ENCODE measurements at regions not wholly inside any gene's neighbourhood (a gene's known extent, or its start where the extent isn't known, plus 50 kb on each side); places are given as distances from the start of the nearest gene placed in this dataset.

DNA sequence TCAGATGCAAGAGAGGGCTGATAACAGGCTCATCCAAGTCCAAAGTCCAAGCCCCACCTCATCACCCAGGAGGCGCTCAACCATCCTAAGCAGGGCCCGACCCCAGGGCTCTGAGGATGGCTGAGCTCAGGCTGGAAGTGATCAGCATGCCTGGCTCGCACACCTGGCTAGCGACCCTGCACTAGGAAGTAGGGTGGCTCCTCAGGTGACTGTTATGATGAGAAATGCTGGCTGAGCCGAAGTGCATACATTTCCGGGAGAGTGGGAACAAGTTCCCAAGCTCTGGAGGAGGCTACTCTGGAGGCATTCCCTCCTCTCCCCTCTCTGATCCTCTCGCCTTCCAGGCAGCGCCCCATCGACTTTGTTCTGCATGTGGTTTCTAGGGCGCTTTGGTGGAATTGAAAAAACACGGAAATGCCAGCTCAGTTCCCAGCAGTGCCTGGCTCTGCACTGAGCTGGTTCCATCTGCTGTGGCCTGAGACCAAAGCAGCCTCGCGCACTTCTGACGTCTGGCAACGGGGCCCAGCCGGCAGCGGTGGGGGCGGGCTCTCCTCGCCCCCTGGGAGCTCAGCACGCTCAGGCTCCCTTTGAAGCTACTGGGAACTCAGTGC is 130.3 kb downstream of the IRF8 start:
- no peak for ATAC-seq
- CTCF ChIA-PET: interaction anchor here (0.7 to 1.2 kb wide), 2 partner anchors 16 to 208 kb away, joined by 3 to 4 read pairs; no protein-coding TSS in a partner anchor
- no peaks in the 10 kb centered on the region for H3K36me3 Mint-ChIP-seq (ENCODE audit: low read depth)

DNA sequence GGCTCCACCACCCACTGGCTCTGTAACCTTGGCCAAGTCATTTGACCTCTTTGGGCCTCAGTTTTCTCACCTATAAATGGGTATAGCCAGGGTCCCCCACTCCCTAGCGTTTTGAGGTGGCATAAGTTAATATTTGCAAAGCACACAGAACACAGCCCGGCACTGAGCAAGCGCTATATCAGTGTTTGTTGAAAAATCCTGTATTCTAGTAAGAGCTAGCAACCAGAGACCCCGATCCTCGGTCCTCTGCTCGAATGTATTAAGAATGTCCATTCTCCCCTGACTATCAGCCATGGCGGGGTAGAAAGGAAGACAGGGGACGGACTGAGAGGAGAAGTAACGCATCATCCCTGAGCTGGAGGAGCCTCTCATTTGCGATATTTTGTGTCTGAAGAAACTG is 131.2 kb downstream of the IRF8 start:
- no peaks in the 10 kb centered on the region for H3K4me1 Mint-ChIP-seq
- CTCF ChIA-PET: no interaction called here
- intact Hi-C loops (cut with DNase I, micrococcal nuclease): no loop called here
- H3K4me3 Mint-ChIP-seq: no peak overlapping the region
- POLR2A ChIA-PET: no interaction called here
- H3K9me3 Mint-ChIP-seq (ENCODE audit: low read depth): peaks cover 3% of the 10 kb centered on the region
- H3K27me3 Mint-ChIP-seq: peaks cover 9% of the 10 kb centered on the region
- DNase-seq (no peak), ATAC-seq (no peak)
- no peak overlapping the region for H3K27ac Mint-ChIP-seq
- no peaks in the 10 kb centered on the region for H3K36me3 Mint-ChIP-seq (ENCODE audit: low read depth)

More for the DNA sequence above, 130.3 kb downstream of the IRF8 start:
- intact Hi-C loops (cut with DNase I, micrococcal nuclease): no loop called here
- Mint-ChIP-seq H3K27me3 (peaks cover 9% of the 10 kb centered on the region), H3K4me3 (no peak overlapping the region), H3K27ac (no peak overlapping the region), H3K4me1 (no peaks in the 10 kb centered on the region), H3K9me3 (ENCODE audit: low read depth) (peaks cover 6% of the 10 kb centered on the region)
- POLR2A ChIA-PET: no interaction called here
- no peak for DNase-seq

DNA sequence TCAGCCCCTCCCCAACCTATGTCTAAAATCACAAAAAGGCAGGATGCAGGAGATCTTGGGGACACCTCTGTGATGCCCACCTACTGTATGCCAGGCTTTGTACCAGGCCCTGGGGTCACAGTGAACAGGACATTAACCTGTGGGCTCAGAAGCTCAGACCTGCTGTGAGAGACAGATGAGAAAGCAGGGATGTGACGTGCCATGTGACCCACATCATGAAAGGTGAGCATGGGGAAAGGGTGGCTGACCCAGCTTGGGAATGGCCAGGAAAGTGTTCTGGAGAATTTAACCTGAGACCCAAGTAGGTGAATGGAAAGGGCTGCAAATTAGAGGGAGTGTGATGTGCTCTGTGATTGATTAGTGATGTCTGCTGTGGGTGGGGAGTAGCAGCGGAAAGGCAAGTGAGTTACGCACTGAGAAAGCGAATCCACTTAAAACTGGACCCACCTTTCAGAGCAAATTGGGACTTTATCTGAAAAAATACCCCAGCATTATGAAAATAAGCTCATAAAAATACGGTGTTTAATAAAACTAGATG is 132.2 kb downstream of the IRF8 start:
- POLR2A ChIA-PET: no interaction called here
- no peaks in the 10 kb centered on the region for H3K36me3 Mint-ChIP-seq (ENCODE audit: low read depth)

DNA sequence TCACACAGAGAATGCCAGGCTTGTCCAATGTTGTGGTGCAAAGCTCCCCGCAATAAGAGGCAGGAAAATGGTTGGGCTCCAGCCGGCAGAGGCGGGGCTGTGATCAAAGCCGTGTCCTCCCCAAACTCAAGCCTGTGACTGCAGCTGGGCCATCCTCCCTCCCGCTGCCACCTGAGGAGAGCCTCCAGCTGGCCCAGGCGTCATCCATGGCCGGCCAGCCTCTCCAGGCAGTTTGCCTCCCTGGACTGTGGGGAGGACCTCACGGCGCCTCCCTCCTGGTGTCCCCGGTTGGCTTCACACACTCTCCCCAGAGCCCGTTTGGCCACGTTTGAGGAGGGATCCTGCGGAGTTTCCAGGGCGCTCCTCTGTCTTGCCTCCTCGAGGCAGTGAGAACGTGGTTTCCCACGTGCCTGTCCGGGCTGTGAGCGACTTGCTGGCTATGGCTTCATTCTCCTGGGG is 134.1 kb downstream of the IRF8 start:
- Mint-ChIP-seq H3K4me3 (no peak overlapping the region), H3K27ac (no peak overlapping the region), H3K4me1 (no peaks in the 10 kb centered on the region), H3K9me3 (ENCODE audit: low read depth) (no peaks in the 10 kb centered on the region), H3K27me3 (peaks cover 7% of the 10 kb centered on the region), H3K36me3 (ENCODE audit: low read depth) (no peaks in the 10 kb centered on the region)
- ATAC-seq (no peak), DNase-seq (no peak)
- intact Hi-C loops (cut with DNase I, micrococcal nuclease): no loop called here
- ChIA-PET CTCF (interaction anchor here (1.0 to 1.6 kb wide), 2 partner anchors 10 to 212 kb away, joined by 3 to 6 read pairs; no protein-coding TSS in a partner anchor), POLR2A (no interaction called here)

More for the DNA sequence above, 132.2 kb downstream of the IRF8 start:
- CTCF ChIA-PET: interaction anchor here (0.6 to 1.3 kb wide), 3 partner anchors 8 to 486 kb away, joined by 3 read pairs; no protein-coding TSS in a partner anchor
- no peaks in the 10 kb centered on the region for H3K9me3 Mint-ChIP-seq (ENCODE audit: low read depth)
- H3K4me3 Mint-ChIP-seq: no peak overlapping the region
- ATAC-seq (no peak), DNase-seq (no peak)
- H3K27ac Mint-ChIP-seq: no peak overlapping the region
- peaks cover 9% of the 10 kb centered on the region for H3K27me3 Mint-ChIP-seq
- intact Hi-C loops (cut with DNase I, micrococcal nuclease): no loop called here
- H3K4me1 Mint-ChIP-seq: no peaks in the 10 kb centered on the region

DNA sequence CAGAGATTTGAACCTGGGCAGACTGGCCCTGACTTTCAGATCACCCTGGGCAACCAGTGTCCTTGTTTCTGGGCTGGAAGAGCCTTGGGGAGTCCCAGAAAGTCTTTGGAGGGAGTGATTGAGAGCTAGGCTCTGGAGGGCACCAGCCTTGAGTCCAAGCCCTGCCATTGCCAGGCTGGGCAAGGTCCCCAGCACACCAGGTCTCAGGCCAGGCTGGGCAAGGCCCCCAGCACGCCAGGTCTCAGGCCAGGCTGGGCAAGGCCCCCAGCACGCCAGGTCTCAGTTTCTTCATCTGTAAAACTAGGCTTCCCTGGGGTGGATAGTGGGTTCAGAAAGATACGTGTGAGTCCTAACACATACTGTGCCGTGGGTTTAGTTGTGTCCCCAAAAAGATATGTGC is 135.0 kb downstream of the IRF8 start:
- CTCF ChIA-PET: interaction anchor here (1.0 kb wide), 2 partner anchors 10 to 11 kb away, joined by 3 to 6 read pairs; no protein-coding TSS in a partner anchor
- no peak for DNase-seq
- intact Hi-C loops (cut with DNase I, micrococcal nuclease): no loop called here
- Mint-ChIP-seq H3K4me3 (no peak overlapping the region), H3K27me3 (peaks cover 4% of the 10 kb centered on the region), H3K4me1 (no peaks in the 10 kb centered on the region), H3K9me3 (ENCODE audit: low read depth) (no peaks in the 10 kb centered on the region), H3K36me3 (ENCODE audit: low read depth) (no peaks in the 10 kb centered on the region), H3K27ac (no peak overlapping the region)
- ATAC-seq: no peak
- POLR2A ChIA-PET: no interaction called here

DNA sequence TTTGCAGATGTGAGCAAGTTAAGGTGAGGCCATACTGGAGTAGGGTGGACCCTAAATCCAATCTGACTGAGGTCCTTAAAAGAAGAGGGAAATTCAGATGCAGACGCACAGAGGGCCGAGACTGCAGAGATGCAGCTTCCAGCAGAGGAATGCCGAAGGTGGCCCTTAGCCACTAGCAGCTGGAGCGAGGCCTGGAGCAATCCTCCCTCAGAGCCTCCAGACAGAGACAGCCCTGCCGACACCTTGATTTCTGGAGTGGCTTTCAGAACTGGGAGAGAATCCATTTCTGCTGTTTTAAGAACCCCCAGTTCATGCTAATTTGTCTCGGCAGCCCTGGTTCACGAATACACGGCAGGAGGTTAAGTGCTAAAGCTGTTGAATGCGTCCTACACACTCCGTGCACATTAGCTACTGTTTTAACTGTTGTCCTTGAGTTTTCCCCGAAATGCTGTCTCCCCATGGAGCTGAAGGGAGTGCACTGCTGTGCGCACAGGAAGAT is 135.5 kb downstream of the IRF8 start:
- intact Hi-C loops (cut with DNase I, micrococcal nuclease): no loop called here
- no peak overlapping the region for H3K4me3 Mint-ChIP-seq
- no peaks in the 10 kb centered on the region for H3K36me3 Mint-ChIP-seq (ENCODE audit: low read depth)
- no peaks in the 10 kb centered on the region for H3K4me1 Mint-ChIP-seq
- no peaks in the 10 kb centered on the region for H3K9me3 Mint-ChIP-seq (ENCODE audit: low read depth)
- DNase-seq: no peak
- CTCF ChIA-PET: interaction anchor here (1.0 kb wide), 1 partner anchor 10 kb away, joined by 3 read pairs; no protein-coding TSS in a partner anchor
- no peak for ATAC-seq
- no peak overlapping the region for H3K27ac Mint-ChIP-seq
- POLR2A ChIA-PET: no interaction called here
- peaks cover 4% of the 10 kb centered on the region for H3K27me3 Mint-ChIP-seq

DNA sequence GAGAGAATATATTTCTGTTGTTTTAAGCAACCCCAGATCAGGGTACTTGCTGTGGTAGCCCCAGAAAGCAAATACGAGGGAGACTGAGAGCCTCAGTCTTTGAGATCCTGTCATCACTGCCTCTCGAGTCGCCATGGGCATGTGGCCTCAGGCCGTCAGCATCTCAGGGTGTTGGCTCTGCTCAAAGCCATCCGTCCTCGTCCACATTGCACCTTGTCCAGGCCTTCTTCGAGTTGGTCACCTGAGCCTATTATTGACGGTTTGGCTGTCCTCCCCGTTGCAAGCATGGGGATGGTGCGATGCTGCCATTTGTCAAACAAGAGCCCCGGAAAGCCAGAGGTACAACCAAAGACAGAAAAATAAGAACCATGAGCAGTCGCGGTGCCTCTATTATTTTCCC is 136.9 kb downstream of the IRF8 start:
- DNase-seq: no peak
- H3K27ac Mint-ChIP-seq: no peak overlapping the region
- no peak overlapping the region for H3K4me3 Mint-ChIP-seq
- no peaks in the 10 kb centered on the region for H3K9me3 Mint-ChIP-seq (ENCODE audit: low read depth)
- POLR2A ChIA-PET: no interaction called here
- ATAC-seq: no peak
- intact Hi-C loops (cut with DNase I, micrococcal nuclease): no loop called here
- H3K27me3 Mint-ChIP-seq: peaks cover 4% of the 10 kb centered on the region
- no peaks in the 10 kb centered on the region for H3K4me1 Mint-ChIP-seq
- no peaks in the 10 kb centered on the region for H3K36me3 Mint-ChIP-seq (ENCODE audit: low read depth)
- CTCF ChIA-PET: no interaction called here

DNA sequence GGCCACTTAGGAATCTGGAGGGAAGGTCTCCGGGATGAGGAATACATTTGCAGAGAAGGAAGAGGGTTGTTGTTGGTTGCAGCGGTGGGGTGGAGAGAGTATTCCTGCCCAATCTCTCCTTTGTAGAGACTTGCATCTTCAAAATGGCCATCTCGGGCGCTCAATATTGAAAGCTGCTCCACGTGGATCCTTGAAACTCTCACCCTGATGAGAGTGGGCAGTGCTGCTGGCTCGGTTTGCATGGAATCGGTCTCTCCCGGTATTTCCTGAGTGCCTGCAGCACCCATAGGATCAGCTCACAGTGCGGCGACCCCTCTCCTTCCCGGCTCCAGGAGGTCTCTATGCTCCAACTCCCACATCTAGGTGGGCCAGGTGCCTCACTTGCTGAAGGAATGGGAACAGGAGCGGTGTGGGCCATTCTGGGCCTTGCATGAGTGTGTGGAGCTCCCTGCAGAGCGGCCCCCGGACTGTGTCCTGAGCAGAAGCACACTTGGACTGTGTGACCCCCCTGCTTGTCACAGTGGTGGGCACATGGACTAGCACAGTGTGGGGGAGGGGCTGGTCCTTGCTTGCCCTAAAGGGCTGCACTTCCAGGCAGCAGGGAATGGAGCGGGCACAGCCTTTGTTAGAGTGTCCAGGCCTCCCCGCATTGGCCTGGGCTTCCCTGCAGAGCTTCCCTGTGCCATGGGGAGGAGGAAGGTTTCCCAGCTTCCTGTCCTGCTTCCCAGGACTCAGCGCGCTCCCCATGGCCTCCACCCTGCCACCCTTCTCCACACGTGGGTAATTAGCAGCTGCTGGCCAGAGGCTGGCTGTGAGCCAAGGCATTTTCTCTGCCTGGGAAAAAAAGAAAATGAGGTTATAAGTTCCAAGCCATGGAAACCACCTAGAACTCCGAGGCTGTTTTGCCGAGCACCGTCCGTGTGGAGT is 139.3 kb downstream of the IRF8 start:
- no peak for ATAC-seq
- no peak overlapping the region for H3K4me3 Mint-ChIP-seq
- CTCF ChIA-PET: interaction anchor here (0.8 to 1.2 kb wide), 2 partner anchors 12 to 16 kb away, joined by 3 to 4 read pairs; no protein-coding TSS in a partner anchor

DNA sequence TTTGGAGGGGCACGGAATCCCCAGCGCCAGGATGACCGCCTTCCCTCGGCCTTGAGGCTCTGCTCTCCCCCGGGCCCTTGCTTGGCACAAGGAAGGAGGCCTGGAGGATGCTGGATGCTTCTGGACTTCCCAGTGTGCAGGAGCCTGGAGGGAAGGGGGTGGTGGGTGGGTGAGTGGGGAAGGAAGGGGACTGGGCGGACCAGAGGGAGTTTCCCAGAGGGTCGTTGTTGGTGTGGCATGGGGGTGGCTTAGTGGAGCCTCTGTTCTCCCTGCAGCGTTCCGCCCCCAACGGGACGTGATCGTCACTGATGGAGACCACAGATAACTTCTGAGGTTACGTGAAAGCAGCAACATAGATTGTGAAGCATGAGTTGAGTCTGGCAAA is 140.0 kb downstream of the IRF8 start:
- DNase-seq: peak; percentile 27
- no peak for ATAC-seq
- intact Hi-C loops (cut with DNase I, micrococcal nuclease): no loop called here

More for the DNA sequence above, 139.3 kb downstream of the IRF8 start:
- Mint-ChIP-seq H3K27me3 (peaks cover 10% of the 10 kb centered on the region), H3K36me3 (ENCODE audit: low read depth) (no peaks in the 10 kb centered on the region), H3K27ac (no peak overlapping the region), H3K4me1 (no peaks in the 10 kb centered on the region), H3K9me3 (ENCODE audit: low read depth) (no peaks in the 10 kb centered on the region)
- POLR2A ChIA-PET: no interaction called here
- intact Hi-C loops (cut with DNase I, micrococcal nuclease): no loop called here
- DNase-seq: no peak

DNA sequence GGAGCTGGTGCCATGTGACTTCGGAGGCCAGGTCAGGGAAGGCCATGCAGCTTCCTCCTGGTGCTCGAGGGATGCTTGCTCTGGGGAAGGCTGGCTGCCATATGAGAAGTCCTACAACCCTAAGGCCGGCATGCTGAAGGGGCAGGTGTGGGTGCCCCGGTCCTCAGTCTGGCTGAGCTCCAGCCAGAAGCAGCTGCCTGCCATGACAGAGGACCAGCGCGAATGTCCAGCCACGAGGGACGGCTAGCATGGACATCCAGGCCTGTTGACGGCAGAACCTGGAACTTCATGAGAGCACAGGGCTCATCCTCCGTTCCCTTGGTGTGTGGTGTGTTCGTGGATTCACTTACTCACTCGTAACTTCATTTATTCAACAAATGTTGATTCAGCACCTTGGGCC is 140.6 kb downstream of the IRF8 start:
- Mint-ChIP-seq H3K27ac (no peak overlapping the region), H3K9me3 (ENCODE audit: low read depth) (no peaks in the 10 kb centered on the region), H3K4me3 (no peak overlapping the region), H3K4me1 (peaks cover 4% of the 10 kb centered on the region), H3K27me3 (peaks cover 10% of the 10 kb centered on the region), H3K36me3 (ENCODE audit: low read depth) (no peaks in the 10 kb centered on the region)
- intact Hi-C loops (cut with DNase I, micrococcal nuclease): no loop called here
- ChIA-PET POLR2A (no interaction called here), CTCF (interaction anchor here (0.6 kb wide), 1 partner anchor 219 kb away, joined by 4 read pairs; no protein-coding TSS in a partner anchor)
- DNase-seq (no peak), ATAC-seq (no peak)

More for the DNA sequence above, 140.0 kb downstream of the IRF8 start:
- no peak overlapping the region for H3K4me3 Mint-ChIP-seq
- ChIA-PET POLR2A (no interaction called here), CTCF (interaction anchor here (0.6 kb wide), 1 partner anchor 218 kb away, joined by 4 read pairs; no protein-coding TSS in a partner anchor)
- H3K27me3 Mint-ChIP-seq: peaks cover 10% of the 10 kb centered on the region
- no peak overlapping the region for H3K27ac Mint-ChIP-seq
- H3K36me3 Mint-ChIP-seq (ENCODE audit: low read depth): no peaks in the 10 kb centered on the region
- no peaks in the 10 kb centered on the region for H3K9me3 Mint-ChIP-seq (ENCODE audit: low read depth)
- no peaks in the 10 kb centered on the region for H3K4me1 Mint-ChIP-seq

DNA sequence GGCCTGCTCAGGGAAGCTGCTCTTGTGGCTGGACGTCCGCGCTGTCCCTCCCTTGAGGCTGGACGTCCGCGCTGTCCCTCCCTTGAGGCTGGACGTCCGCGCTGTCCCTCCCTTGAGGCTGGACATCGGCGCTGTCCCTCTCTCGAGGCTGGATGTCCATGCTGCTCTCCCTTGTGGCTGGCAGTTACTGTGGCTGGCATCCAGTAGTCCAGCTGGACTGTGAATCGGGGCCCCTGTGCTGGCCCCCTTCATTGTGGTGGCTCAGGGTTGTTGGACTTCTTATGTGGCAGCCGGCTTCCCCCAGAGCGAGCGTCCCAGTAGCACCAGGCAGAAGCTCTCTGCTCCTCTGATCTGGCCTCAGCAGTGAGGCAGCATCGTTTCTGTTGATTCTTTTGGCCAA is 141.5 kb downstream of the IRF8 start:
- Mint-ChIP-seq H3K27ac (no peak overlapping the region), H3K4me1 (peaks cover 13% of the 10 kb centered on the region), H3K9me3 (ENCODE audit: low read depth) (no peaks in the 10 kb centered on the region), H3K4me3 (no peak overlapping the region), H3K36me3 (ENCODE audit: low read depth) (no peaks in the 10 kb centered on the region), H3K27me3 (peaks cover 10% of the 10 kb centered on the region)
- DNase-seq (no peak), ATAC-seq (no peak)
- CTCF ChIA-PET: interaction anchor here (1.1 kb wide), 1 partner anchor 220 kb away, joined by 3 read pairs; no protein-coding TSS in a partner anchor
- intact Hi-C loops (cut with DNase I, micrococcal nuclease): no loop called here
- POLR2A ChIA-PET: no interaction called here

Data from activated CD4-positive, alpha-beta T cell treated with anti-CD3 and anti-CD28 coated beads for 36 hours (primary cell).